NT2/D1 (cell line): ENCODE measurements at regions not wholly inside any gene's neighbourhood (a gene's known extent, or its start where the extent isn't known, plus 50 kb on each side); places are given as distances from the start of the nearest gene placed in this dataset.

Source experiments
- SUZ12 ChIP-seq: IDR thresholded peaks from 2 replicates; pipeline ENCODE4 v1.6.1; 2011; ENCODE audit not compliant: insufficient read length, insufficient read depth; ENCODE audit errors: extremely low read depth
- ZNF274 ChIP-seq: IDR thresholded peaks from 2 replicates; pipeline ENCODE4 v1.6.1; 2011; ENCODE audit warnings: mild to moderate bottlenecking, low read depth, low read length

DNA sequence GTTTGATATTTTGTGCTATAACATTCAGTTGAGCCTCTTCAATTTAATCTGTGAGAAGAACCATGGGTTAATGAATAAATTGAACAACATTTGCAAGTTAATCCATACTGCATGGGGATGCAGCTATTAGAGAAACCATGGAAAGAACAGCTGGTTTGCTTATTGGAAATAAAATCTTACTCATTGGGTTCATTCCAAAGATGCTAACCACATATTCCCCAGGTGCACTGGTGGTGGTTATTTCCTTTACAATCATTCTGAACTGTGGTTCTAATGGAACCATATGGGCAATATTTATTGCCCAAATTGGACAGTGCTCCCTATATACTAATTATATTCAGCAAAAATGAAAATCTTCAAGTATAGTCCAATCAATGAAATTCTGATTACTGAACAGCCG, 1200.4 kb upstream of the CDH2 start:
- TF ChIP-seq SUZ12 (no peak), ZNF274 (no peak)
